Lower leg skin (tissue), 4 donors: ENCODE measurements at regions not wholly inside any gene's neighbourhood (a gene's known extent, or its start where the extent isn't known, plus 50 kb on each side); places are given as distances from the start of the nearest gene placed in this dataset.

Source experiments
- DNase-seq, 2 donors: peaks; one replicate each; pipeline ENCODE4 v3.0.0-alpha.2; 2019; ENCODE audit warnings: low spot score in 2 of 2
- H3K4me3 ChIP-seq: fragments of 200-600 bp; sonication (generic); 2 replicates; pipeline ENCODE4 v1.5.1; 2017; ENCODE audit warnings: mild to moderate bottlenecking, low read depth; ENCODE audit not compliant: poor library complexity, severe bottlenecking
- CTCF ChIP-seq, 3 donors: fragments of 450-650 bp; IDR thresholded peaks; one replicate each; pipeline ENCODE4 v1.5.1; 2016; ENCODE audit warnings: antibody characterized with exemption in 3 of 3, mild to moderate bottlenecking in 3 of 3, moderate library complexity in 2 of 3
- POLR2A ChIP-seq, 2 donors: fragments of 450-650 bp; IDR thresholded peaks; one replicate each; pipeline ENCODE4 v1.6.1; 2016 to 2017; ENCODE audit warnings: antibody characterized with exemption in 2 of 2, mild to moderate bottlenecking in 1 of 2, moderate library complexity in 1 of 2
- WGBS, 2 donors: methylation state at CpG; one replicate each; pipeline ENCODE4 v1.1.5; 2018; 5-methylcytosine and 5-hydroxymethylcytosine counted together
- intact Hi-C: fragments of 100-400 bp; cut with DNase I; formaldehyde crosslinking; loops from one replicate; pipeline ENCODE4 v1.15.0; 2023; ENCODE audit warnings: low total_unique reads

GRCh38 chr7:3168370-3168769 is 124.7 kb upstream of the CARD11 start:
- WGBS, 2 donors: 82 to 89% methylated on average over 12 of the region's 12 CpGs
- no peak overlapping the region for H3K4me3 ChIP-seq
- intact Hi-C loops: no loop called here
- DNase-seq: no peak
- TF ChIP-seq CTCF (IDR thresholded peaks at IDR 0.05): no peak
- TF ChIP-seq POLR2A (IDR thresholded peaks at IDR 0.05): no peak

DNA sequence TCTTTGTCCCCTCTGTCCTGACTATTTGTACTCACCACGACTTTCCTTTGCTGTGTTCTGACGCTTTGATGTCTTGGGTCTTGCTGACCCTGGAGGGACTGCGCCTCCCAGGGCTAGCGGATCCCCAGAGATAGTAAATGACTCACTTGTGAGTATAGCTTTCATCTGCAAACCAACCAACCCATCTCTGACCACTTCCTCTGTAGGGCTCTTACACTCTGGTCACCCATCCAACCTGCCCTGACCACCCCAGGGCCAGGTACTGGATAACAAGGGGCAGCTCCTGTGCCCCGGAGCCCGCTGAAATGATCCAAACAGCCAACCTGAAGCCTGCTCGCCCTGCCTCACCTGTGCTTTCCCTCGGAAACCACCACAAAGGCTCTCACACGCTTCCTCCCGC is 125.2 kb upstream of the CARD11 start:
- intact Hi-C loops: no loop called here
- no peak overlapping the region for H3K4me3 ChIP-seq
- TF ChIP-seq POLR2A (IDR thresholded peaks at IDR 0.05) (no peak), CTCF (IDR thresholded peaks at IDR 0.05) (no peak)
- DNase-seq: no peak
- 74 to 91% methylated on average over 10 of the region's 10 CpGs for WGBS, 2 donors

DNA sequence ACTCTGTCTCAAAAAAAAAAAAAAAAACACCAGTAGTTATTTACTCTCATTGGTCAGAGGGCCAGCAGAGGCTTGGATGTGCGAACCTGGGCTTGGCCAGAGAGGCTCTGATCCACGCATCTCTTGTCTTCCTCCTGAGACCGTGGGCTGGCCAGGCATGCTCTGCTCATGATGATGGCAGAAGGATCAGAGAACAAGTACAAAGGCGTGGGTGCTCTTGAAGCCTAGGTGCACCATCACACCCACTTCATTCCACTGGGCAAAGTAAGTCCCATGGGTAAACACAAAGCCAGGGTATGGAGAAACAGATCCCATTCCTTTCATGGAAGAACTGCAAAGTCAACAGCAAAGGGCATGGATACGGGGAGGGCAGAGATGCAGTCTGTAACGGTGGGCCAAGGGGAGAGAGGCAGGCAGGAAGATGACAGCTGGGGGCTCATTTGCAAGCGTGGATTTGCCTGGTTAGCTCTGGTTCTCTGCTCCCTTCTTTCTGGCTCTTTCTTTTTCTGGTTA is 128.2 kb upstream of the SDK1 start:
- TF ChIP-seq CTCF (IDR thresholded peaks at IDR 0.05): no peak
- no peak for TF ChIP-seq POLR2A (IDR thresholded peaks at IDR 0.05)
- intact Hi-C loops: no loop called here
- WGBS, 2 donors: 89% methylated on average over 7 of the region's 7 CpGs
- no peak overlapping the region for H3K4me3 ChIP-seq
- no peak for DNase-seq

GRCh38 chr7:3174515-3175284 is 126.4 kb upstream of the SDK1 start:
- TF ChIP-seq POLR2A (IDR thresholded peaks at IDR 0.05) (no peak), CTCF (IDR thresholded peaks at IDR 0.05) (no peak)
- WGBS, 2 donors: 77 to 81% methylated on average over 15 of the region's 15 CpGs
- no peak for DNase-seq
- no peak overlapping the region for H3K4me3 ChIP-seq
- intact Hi-C loops: no loop called here

- H3K4me3 ChIP-seq: no peak overlapping the region
- WGBS, 2 donors: 83 to 84% methylated on average over 9 of the region's 9 CpGs
- intact Hi-C loops: no loop called here
- DNase-seq: no peak
- no peak for TF ChIP-seq POLR2A (IDR thresholded peaks at IDR 0.05)
- no peak for TF ChIP-seq CTCF (IDR thresholded peaks at IDR 0.05)
These were observed 125.7 kb upstream of the SDK1 start for GRCh38 chr7:3175285-3175902.
